NCI-H2029 (cell line): ENCODE measurements at regions not wholly inside any gene's neighbourhood (a gene's known extent, or its start where the extent isn't known, plus 50 kb on each side); places are given as distances from the start of the nearest gene placed in this dataset.

Experiments
- DNase-seq: peaks from one replicate; lab custom pipeline; 2025; lab: John Stamatoyannopoulos, UW

GRCh38 chr2:121019071-121019470 is 265.9 kb downstream of the TFCP2L1 start:
- no peak for DNase-seq

- DNase-seq: no peak
These were observed 265.2 kb downstream of the TFCP2L1 start for GRCh38 chr2:121019756-121020155.

- no peak for DNase-seq
These were observed 263.3 kb downstream of the TFCP2L1 start for GRCh38 chr2:121021685-121022084.

GRCh38 chr2:121028577-121028976 is 256.4 kb downstream of the TFCP2L1 start:
- DNase-seq: no peak

GRCh38 chr2:121030523-121030922 is 254.5 kb downstream of the TFCP2L1 start:
- DNase-seq: no peak

- no peak for DNase-seq
These were observed 253.2 kb downstream of the TFCP2L1 start for GRCh38 chr2:121031568-121032340.

GRCh38 chr2:121033461-121033996 is 251.5 kb downstream of the TFCP2L1 start:
- no peak for DNase-seq

- no peak for DNase-seq
These were observed 250.5 kb downstream of the TFCP2L1 start for GRCh38 chr2:121034551-121034950.

- peak; percentile 98 for DNase-seq
These were observed 248.7 kb downstream of the TFCP2L1 start for GRCh38 chr2:121036226-121036692.

- no peak for DNase-seq
These were observed 247.5 kb downstream of the TFCP2L1 start for GRCh38 chr2:121037480-121037879.

GRCh38 chr2:121038031-121038430 is 247.0 kb downstream of the TFCP2L1 start:
- no peak for DNase-seq

- no peak for DNase-seq
These were observed 246.6 kb downstream of the TFCP2L1 start for GRCh38 chr2:121038431-121038830.

GRCh38 chr2:121038891-121039616 is 245.9 kb downstream of the TFCP2L1 start:
- peak; percentile 90 for DNase-seq

- DNase-seq: no peak
These were observed 245.3 kb downstream of the TFCP2L1 start for GRCh38 chr2:121039679-121040078.

- no peak for DNase-seq
These were observed 243.5 kb downstream of the TFCP2L1 start for GRCh38 chr2:121041516-121041915.

- no peak for DNase-seq
These were observed 241.8 kb downstream of the TFCP2L1 start for GRCh38 chr2:121043061-121043826.

GRCh38 chr2:121043827-121044222 is 241.2 kb downstream of the TFCP2L1 start:
- DNase-seq: no peak

GRCh38 chr2:121044412-121044811 is 240.6 kb downstream of the TFCP2L1 start:
- no peak for DNase-seq

- no peak for DNase-seq
These were observed 239.8 kb downstream of the TFCP2L1 start for GRCh38 chr2:121045245-121045644.

- DNase-seq: no peak
These were observed 238.7 kb downstream of the TFCP2L1 start for GRCh38 chr2:121046335-121046734.

GRCh38 chr2:121047383-121047782 is 237.6 kb downstream of the TFCP2L1 start:
- DNase-seq: no peak

GRCh38 chr2:121049131-121049530 is 235.9 kb downstream of the TFCP2L1 start:
- peak; percentile 72 for DNase-seq
